ENCODE measurements at regions not wholly inside any gene's neighbourhood (a gene's known extent, or its start where the extent isn't known, plus 50 kb on each side); places are given as distances from the start of the nearest gene placed in this dataset.

- H3K14ac ChIP-seq (replicated peaks; ENCODE audit: low read depth, low read length): no peak overlapping the region
- DNase-seq: no peak
- no peaks in the 10 kb centered on the region for H3K9me1 ChIP-seq (ENCODE audit: insufficient read depth, low read length)
- H4K8ac ChIP-seq (ENCODE audit: low read depth in 2 of 2, low read length in 2 of 2): no peak overlapping the region
- dilution Hi-C loops (cut with HindIII; ENCODE audit: low sequenced_read_pairs, unreplicated experiment) (no loop called here), intact Hi-C loops (cut with micrococcal nuclease) (no loop called here), in situ Hi-C loops (cut with MboI; ENCODE audit: low sequenced_read_pairs) (no loop called here)
- no peak overlapping the region for H3K9ac ChIP-seq (ENCODE audit: low read depth, low read length)
- H3K27me3 ChIP-seq (ENCODE audit: control insufficient read depth, insufficient read depth, low read length): no peaks in the 10 kb centered on the region
- no peak overlapping the region for H2BK20ac ChIP-seq (ENCODE audit: low read depth, low read length)
- no peak overlapping the region for H2BK5ac ChIP-seq (ENCODE audit: low read depth, low read length, poor library complexity, severe bottlenecking)
- TF ChIP-seq NFE2L2 (IDR thresholded peaks at IDR 0.05; ENCODE audit: low read depth, low read length) (no peak), CTCF (conservative IDR thresholded peaks at IDR 0.05; ENCODE audit: low read depth, low read length) (no peak), MAZ (IDR thresholded peaks at IDR 0.05; ENCODE audit: borderline replicate concordance, low read depth, low read length) (no peak), RCOR1 (IDR thresholded peaks at IDR 0.05; ENCODE audit: insufficient replicate concordance, low read length) (no peak), SMC3 (IDR thresholded peaks at IDR 0.05; ENCODE audit: low read depth, low read length) (no peak), ELK1 (IDR thresholded peaks at IDR 0.05; ENCODE audit: borderline replicate concordance, low read depth, low read length) (no peak), MAFK (IDR thresholded peaks at IDR 0.05; ENCODE audit: low read depth, low read length) (no peak), FOS (IDR thresholded peaks at IDR 0.05; ENCODE audit: low read depth, low read length) (no peak), RAD21 (IDR thresholded peaks at IDR 0.05; ENCODE audit: low read length) (no peak), MXI1 (IDR thresholded peaks at IDR 0.05; ENCODE audit: borderline replicate concordance, low read depth, low read length) (no peak), POLR2A (IDR thresholded peaks at IDR 0.05; ENCODE audit: low read depth, low read length) (no peak)
- no peak overlapping the region for H4K91ac ChIP-seq (ENCODE audit: insufficient read depth, low read depth, low read length)
- H4K5ac ChIP-seq (ENCODE audit: low read depth, low read length): no peak overlapping the region
- no peaks in the 10 kb centered on the region for H4K20me1 ChIP-seq (ENCODE audit: insufficient read depth, low read length)
- ChIA-PET CTCF (no interaction called here), POLR2A (ENCODE audit: unreplicated experiment) (no interaction called here)
- H3K4me1 ChIP-seq (ENCODE audit: control insufficient read depth, insufficient read depth, low read length): no peaks in the 10 kb centered on the region
- H3K23ac ChIP-seq (ENCODE audit: low read depth, low read length): no peak overlapping the region
- no peak overlapping the region for H3K18ac ChIP-seq (ENCODE audit: low read depth, low read length)
- no peak overlapping the region for H3K27ac ChIP-seq (ENCODE audit: insufficient read depth, low read length)
- H2BK15ac ChIP-seq (ENCODE audit: low read depth, low read length): no peak overlapping the region
- no CpG with 5 or more reads among the region's 8 CpGs for WGBS, 2 experiments (ENCODE audit: extremely low coverage in 2 of 2, insufficient read length in 1 of 2)
- H3K36me3 ChIP-seq (ENCODE audit: control insufficient read depth, insufficient read depth, low read length): no peaks in the 10 kb centered on the region
- no peaks in the 10 kb centered on the region for H3K79me1 ChIP-seq (ENCODE audit: low read depth in 1 of 2, low read length in 2 of 2)
- no peak overlapping the region for H2AK5ac ChIP-seq (ENCODE audit: low read depth, low read length)
- H2BK120ac ChIP-seq (ENCODE audit: low read depth, low read length): no peak overlapping the region
- no peak overlapping the region for H3K4ac ChIP-seq (ENCODE audit: low read depth, low read length)
- no peak overlapping the region for H2AK9ac ChIP-seq (replicated peaks; ENCODE audit: low read depth, low read length, poor library complexity)
- no peak for ATAC-seq (ENCODE audit: low read depth)
- H3K56ac ChIP-seq (ENCODE audit: extremely low read depth, insufficient read depth, low read length): no peak overlapping the region
- BruUV-seq (replicated peaks): no TSS peak
- peaks cover 5% of the 10 kb centered on the region for H3K9me3 ChIP-seq (ENCODE audit: control insufficient read depth, insufficient read depth, low read length)
- H2AFZ ChIP-seq (replicated peaks; ENCODE audit: low read length, poor library complexity): no peak overlapping the region
- H3K4me2 ChIP-seq (ENCODE audit: low read depth, low read length): no peak overlapping the region
- no peak overlapping the region for H3K4me3 ChIP-seq (ENCODE audit: insufficient read depth, low read depth, low read length)
Observed at GRCh38 chr17:52827526-52827925, 669.0 kb upstream of the CA10 start.

Data from IMR-90 (cell line).